PC-9 (cell line): ENCODE measurements at regions not wholly inside any gene's neighbourhood (a gene's known extent, or its start where the extent isn't known, plus 50 kb on each side); places are given as distances from the start of the nearest gene placed in this dataset.

Experiments used
- BruUV-seq: library from RNA; stranded (reverse); fragments of 400-500 nt; replicated peaks from 2 replicates; lab custom pipeline; 2021; lab: Mats Ljungman, UMichigan
- CTCF ChIA-PET: fragments of 300-600 bp; sonication (Branson Sonifier 250); formaldehyde crosslinking; loops from one replicate; lab custom pipeline; 2022; ENCODE audit warnings: antibody characterized with exemption; lab: Charles Lee
- POLR2A ChIA-PET: fragments of 300-600 bp; sonication (Branson Sonifier 250); formaldehyde crosslinking; loops from one replicate; lab custom pipeline; 2022; ENCODE audit warnings: antibody characterized with exemption; ENCODE audit not compliant: unreplicated experiment; lab: Charles Lee
- DNase-seq, 2 experiments: peaks; one replicate each; pipeline versions ENCODE4 v3.0.0 to v3.0.0-alpha.2; 2015 to 2022; ENCODE audit warnings: mixed read lengths in 1 of 2
- H2AFZ ChIP-seq: fragments of 200-600 bp; sonication (generic); 2 replicates; pipeline ENCODE4 v1.8.1; 2017; ENCODE audit warnings: antibody characterized with exemption
- H3F3A ChIP-seq: fragments of 200-600 bp; sonication (generic); 2 replicates; pipeline ENCODE4 v1.8.1; 2017; ENCODE audit warnings: antibody characterized with exemption, mild to moderate bottlenecking, low read depth; ENCODE audit not compliant: insufficient read depth
- H3K27ac ChIP-seq: fragments of 200-600 bp; sonication (generic); 2 replicates; pipeline ENCODE4 v1.6.1; 2016; ENCODE audit warnings: mixed run types
- H3K27me3 ChIP-seq: fragments of 200-600 bp; sonication (generic); 2 replicates; pipeline ENCODE4 v1.6.1; 2016; ENCODE audit warnings: low read depth, mixed run types; ENCODE audit not compliant: insufficient read depth
- H3K36me3 ChIP-seq: fragments of 200-600 bp; sonication (generic); 2 replicates; pipeline ENCODE4 v1.6.1; 2016; ENCODE audit warnings: low read depth, mixed run types
- H3K4me1 ChIP-seq: fragments of 200-600 bp; sonication (generic); replicated peaks from 2 replicates; pipeline ENCODE4 v1.6.1; 2016; ENCODE audit warnings: mixed run types; ENCODE audit not compliant: insufficient read depth
- H3K4me2 ChIP-seq: fragments of 200-600 bp; sonication (generic); 2 replicates; pipeline ENCODE4 v1.6.1; 2017; ENCODE audit warnings: mixed run types
- H3K4me3 ChIP-seq: fragments of 200-600 bp; sonication (generic); 2 replicates; pipeline ENCODE4 v1.6.1; 2016; ENCODE audit warnings: mixed run types
- H3K79me2 ChIP-seq: fragments of 200-600 bp; sonication (generic); 2 replicates; pipeline ENCODE4 v1.6.1; 2017; ENCODE audit warnings: low read depth, mixed run types
- H3K9me2 ChIP-seq: fragments of 200-600 bp; sonication (generic); 2 replicates; pipeline ENCODE4 v1.8.1; 2017; ENCODE audit warnings: mild to moderate bottlenecking; ENCODE audit not compliant: insufficient read depth
- H3K9me3 ChIP-seq: fragments of 200-600 bp; sonication (generic); 2 replicates; pipeline ENCODE4 v1.8.1; 2016; ENCODE audit warnings: low read depth; ENCODE audit not compliant: insufficient read depth
- H4K20me1 ChIP-seq: fragments of 200-600 bp; sonication (generic); 2 replicates; pipeline ENCODE4 v1.8.1; 2017; ENCODE audit not compliant: insufficient read depth
- CTCF ChIP-seq: fragments of 200-600 bp; sonication (generic); conservative IDR thresholded peaks from 2 replicates; pipeline ENCODE4 v1.6.1; 2017; ENCODE audit warnings: mixed run types, antibody characterized with exemption, mild to moderate bottlenecking, moderate library complexity
- EZH2 ChIP-seq: fragments of 200-600 bp; sonication (generic); IDR thresholded peaks from 2 replicates; pipeline ENCODE4 v1.8.0; 2017; ENCODE audit warnings: antibody characterized with exemption, low read depth
- intact Hi-C: fragments of 100-400 bp; cut with micrococcal nuclease; formaldehyde crosslinking; loops from one replicate; pipeline ENCODE4 v1.10.0; 2022; ENCODE audit not compliant: unreplicated experiment

GRCh38 chr20:56308036-56308435, 50.7 kb upstream of the FAM210B start:
- Histone ChIP-seq H3K4me1 (no peaks in the 10 kb centered on the region), H3K27me3 (peaks cover 61% of the 10 kb centered on the region), H3F3A (no peaks in the 10 kb centered on the region), H3K9me2 (no peaks in the 10 kb centered on the region), H3K27ac (no peak overlapping the region), H3K9me3 (no peaks in the 10 kb centered on the region), H2AFZ (no peak overlapping the region), H3K79me2 (no peaks in the 10 kb centered on the region), H4K20me1 (no peaks in the 10 kb centered on the region), H3K4me3 (no peak overlapping the region), H3K4me2 (no peak overlapping the region), H3K36me3 (no peaks in the 10 kb centered on the region)
- ChIA-PET POLR2A (no interaction called here), CTCF (no interaction called here)
- DNase-seq, result no peak
- TF ChIP-seq EZH2, result no peak
- no peak for TF ChIP-seq CTCF
- no TSS peak for BruUV-seq
- intact Hi-C loops, result no loop called here
